IPS DF 19.7 (cell line): ENCODE measurements at regions not wholly inside any gene's neighbourhood (a gene's known extent, or its start where the extent isn't known, plus 50 kb on each side); places are given as distances from the start of the nearest gene placed in this dataset.

Experiments used
- DNase-seq: peaks from one replicate; pipeline ENCODE4 v3.0.0-alpha.2; 2013; ENCODE audit warnings: low read depth, low spot score

- no peak for DNase-seq
These were observed 712.8 kb downstream of the FAT4 start for GRCh38 chr4:126027601-126028000.

GRCh38 chr4:126028876-126029275 is 714.1 kb downstream of the FAT4 start:
- no peak for DNase-seq

GRCh38 chr4:126037231-126037630 is 722.5 kb downstream of the FAT4 start:
- DNase-seq = no peak

GRCh38 chr4:126038502-126039144 is 723.9 kb downstream of the FAT4 start:
- no peak for DNase-seq

GRCh38 chr4:126046081-126046614 is 731.4 kb downstream of the FAT4 start:
- no peak for DNase-seq

- DNase-seq = no peak
These were observed 732.4 kb downstream of the FAT4 start for GRCh38 chr4:126047114-126047513.

- no peak for DNase-seq
These were observed 737.1 kb downstream of the FAT4 start for GRCh38 chr4:126051689-126052424.

GRCh38 chr4:126056116-126056650 is 741.4 kb downstream of the FAT4 start:
- no peak for DNase-seq

- DNase-seq = no peak
These were observed 742.6 kb downstream of the FAT4 start for GRCh38 chr4:126057371-126057770.

- DNase-seq = no peak
These were observed 743.8 kb downstream of the FAT4 start for GRCh38 chr4:126058596-126058995.

GRCh38 chr4:126061655-126062054 is 746.9 kb downstream of the FAT4 start:
- no peak for DNase-seq

- no peak for DNase-seq
These were observed 750.3 kb downstream of the FAT4 start for GRCh38 chr4:126065016-126065415.

GRCh38 chr4:126071346-126072333 is 756.9 kb downstream of the FAT4 start:
- no peak for DNase-seq

- no peak for DNase-seq
These were observed 766.6 kb downstream of the FAT4 start for GRCh38 chr4:126081336-126081735.

- no peak for DNase-seq
These were observed 771.3 kb downstream of the FAT4 start for GRCh38 chr4:126086041-126086440.

- DNase-seq = no peak
These were observed 772.3 kb downstream of the FAT4 start for GRCh38 chr4:126087101-126087500.

GRCh38 chr4:126097155-126097799 is 782.5 kb downstream of the FAT4 start:
- DNase-seq = no peak

GRCh38 chr4:126106658-126107057 is 791.9 kb downstream of the FAT4 start:
- DNase-seq = peak; percentile 9

GRCh38 chr4:126109836-126110235 is 795.1 kb downstream of the FAT4 start:
- DNase-seq = no peak

GRCh38 chr4:126113058-126113457 is 798.3 kb downstream of the FAT4 start:
- DNase-seq = no peak
